Neural progenitor cell (in vitro differentiated cells): ENCODE measurements at regions not wholly inside any gene's neighbourhood (a gene's known extent, or its start where the extent isn't known, plus 50 kb on each side); places are given as distances from the start of the nearest gene placed in this dataset.

Experiments used
- DNase-seq: peaks from one replicate; pipeline ENCODE4 v3.0.0-alpha.2; 2016; ENCODE audit warnings: low spot score
- H2AFZ ChIP-seq: fragments of 200-600 bp; sonication (generic); replicated peaks from 2 replicates; pipeline ENCODE4 v1.6.1; 2016; ENCODE audit warnings: antibody characterized with exemption
- H3F3A ChIP-seq: fragments of 200-600 bp; sonication (generic); 2 replicates; pipeline ENCODE4 v1.6.1; 2016; ENCODE audit warnings: antibody characterized with exemption, low read depth
- H3K27ac ChIP-seq: fragments of 200-600 bp; sonication (generic); 2 replicates; pipeline ENCODE4 v1.5.1; 2016; ENCODE audit warnings: mild to moderate bottlenecking
- H3K27me3 ChIP-seq: fragments of 200-600 bp; sonication (generic); 2 replicates; pipeline ENCODE4 v1.6.1; 2016; ENCODE audit warnings: mild to moderate bottlenecking, moderate library complexity
- H3K36me3 ChIP-seq: fragments of 200-600 bp; sonication (generic); 2 replicates; pipeline ENCODE4 v1.5.1; 2016
- H3K4me1 ChIP-seq: fragments of 200-600 bp; sonication (generic); 2 replicates; pipeline ENCODE4 v1.6.1; 2016; ENCODE audit warnings: mixed run types
- H3K4me2 ChIP-seq: fragments of 200-600 bp; sonication (generic); 2 replicates; pipeline ENCODE4 v1.6.1; 2016
- H3K4me3 ChIP-seq: fragments of 200-600 bp; sonication (generic); 2 replicates; pipeline ENCODE4 v1.5.1; 2016
- H3K79me2 ChIP-seq: fragments of 200-600 bp; sonication (generic); 2 replicates; pipeline ENCODE4 v1.6.1; 2016; ENCODE audit warnings: low read depth
- H3K9ac ChIP-seq: fragments of 200-600 bp; sonication (generic); 2 replicates; pipeline ENCODE4 v1.6.1; 2016
- H3K9me3 ChIP-seq: fragments of 200-600 bp; sonication (generic); 2 replicates; pipeline ENCODE4 v1.5.1; 2016; ENCODE audit warnings: low read depth
- H4K20me1 ChIP-seq: fragments of 200-600 bp; sonication (generic); 2 replicates; pipeline ENCODE4 v1.6.1; 2016; ENCODE audit warnings: low read depth
- H3K27ac Mint-ChIP-seq: 3 replicates; pipeline ENCODE4 v1.8.0; 2021; ENCODE audit warnings: mixed read lengths
- H3K27me3 Mint-ChIP-seq: 2 replicates; pipeline ENCODE4 v1.8.0; 2022; ENCODE audit warnings: low read depth, mild to moderate bottlenecking, inconsistent platforms, moderate library complexity, mixed read lengths; ENCODE audit not compliant: insufficient read depth
- H3K36me3 Mint-ChIP-seq: 3 replicates; pipeline ENCODE4 v1.8.0; 2021; ENCODE audit warnings: mixed read lengths
- H3K4me1 Mint-ChIP-seq: 3 replicates; pipeline ENCODE4 v1.8.0; 2021; ENCODE audit warnings: mixed read lengths
- H3K4me3 Mint-ChIP-seq: 3 replicates; pipeline ENCODE4 v1.8.0; 2021; ENCODE audit warnings: mild to moderate bottlenecking, moderate library complexity, mixed read lengths
- H3K9me3 Mint-ChIP-seq: 3 replicates; pipeline ENCODE4 v1.8.0; 2020; ENCODE audit warnings: mixed read lengths
- EZH2 ChIP-seq: fragments of 200-600 bp; sonication (generic); IDR thresholded peaks from 2 replicates; pipeline ENCODE4 v1.6.1; 2017; ENCODE audit warnings: antibody characterized with exemption, mild to moderate bottlenecking, moderate library complexity
- EZH2phosphoT487 ChIP-seq: fragments of 200-600 bp; sonication (generic); IDR thresholded peaks from 2 replicates; pipeline ENCODE4 v1.6.1; 2017; ENCODE audit warnings: antibody characterized with exemption
- TF ChIP-seq, protein P1 (sequence below): fragments of 200-600 bp; sonication (generic); IDR thresholded peaks from 2 replicates; pipeline ENCODE4 v1.5.1; 2017; ENCODE audit warnings: antibody characterized with exemption, mild to moderate bottlenecking

- no peak overlapping the region for H3K4me3 ChIP-seq
- H3K4me1 ChIP-seq: no peaks in the 10 kb centered on the region
- H3K27ac Mint-ChIP-seq: no peak overlapping the region
- no peaks in the 10 kb centered on the region for H3K4me1 Mint-ChIP-seq
- H3K4me2 ChIP-seq: no peak overlapping the region
- no peak overlapping the region for H3K4me3 Mint-ChIP-seq
- H4K20me1 ChIP-seq: no peaks in the 10 kb centered on the region
- H3K36me3 Mint-ChIP-seq: no peaks in the 10 kb centered on the region
- DNase-seq: no peak
- peaks cover 2% of the 10 kb centered on the region for H3K27me3 Mint-ChIP-seq
- H3F3A ChIP-seq: no peaks in the 10 kb centered on the region
- H3K9me3 ChIP-seq: no peaks in the 10 kb centered on the region
- no peaks in the 10 kb centered on the region for H3K79me2 ChIP-seq
- no peaks in the 10 kb centered on the region for H3K27me3 ChIP-seq
- no peak for TF ChIP-seq EZH2phosphoT487
- TF ChIP-seq, protein P1, sequence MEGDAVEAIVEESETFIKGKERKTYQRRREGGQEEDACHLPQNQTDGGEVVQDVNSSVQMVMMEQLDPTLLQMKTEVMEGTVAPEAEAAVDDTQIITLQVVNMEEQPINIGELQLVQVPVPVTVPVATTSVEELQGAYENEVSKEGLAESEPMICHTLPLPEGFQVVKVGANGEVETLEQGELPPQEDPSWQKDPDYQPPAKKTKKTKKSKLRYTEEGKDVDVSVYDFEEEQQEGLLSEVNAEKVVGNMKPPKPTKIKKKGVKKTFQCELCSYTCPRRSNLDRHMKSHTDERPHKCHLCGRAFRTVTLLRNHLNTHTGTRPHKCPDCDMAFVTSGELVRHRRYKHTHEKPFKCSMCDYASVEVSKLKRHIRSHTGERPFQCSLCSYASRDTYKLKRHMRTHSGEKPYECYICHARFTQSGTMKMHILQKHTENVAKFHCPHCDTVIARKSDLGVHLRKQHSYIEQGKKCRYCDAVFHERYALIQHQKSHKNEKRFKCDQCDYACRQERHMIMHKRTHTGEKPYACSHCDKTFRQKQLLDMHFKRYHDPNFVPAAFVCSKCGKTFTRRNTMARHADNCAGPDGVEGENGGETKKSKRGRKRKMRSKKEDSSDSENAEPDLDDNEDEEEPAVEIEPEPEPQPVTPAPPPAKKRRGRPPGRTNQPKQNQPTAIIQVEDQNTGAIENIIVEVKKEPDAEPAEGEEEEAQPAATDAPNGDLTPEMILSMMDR: no peak
- TF ChIP-seq EZH2: no peak
- no peak overlapping the region for H2AFZ ChIP-seq
- peaks cover 8% of the 10 kb centered on the region for H3K9me3 Mint-ChIP-seq
- H3K9ac ChIP-seq: no peak overlapping the region
- H3K27ac ChIP-seq: no peak overlapping the region
- no peaks in the 10 kb centered on the region for H3K36me3 ChIP-seq
These were observed 134.7 kb upstream of the FMR1 start for GRCh38 chrX:147776988-147777387.

DNA sequence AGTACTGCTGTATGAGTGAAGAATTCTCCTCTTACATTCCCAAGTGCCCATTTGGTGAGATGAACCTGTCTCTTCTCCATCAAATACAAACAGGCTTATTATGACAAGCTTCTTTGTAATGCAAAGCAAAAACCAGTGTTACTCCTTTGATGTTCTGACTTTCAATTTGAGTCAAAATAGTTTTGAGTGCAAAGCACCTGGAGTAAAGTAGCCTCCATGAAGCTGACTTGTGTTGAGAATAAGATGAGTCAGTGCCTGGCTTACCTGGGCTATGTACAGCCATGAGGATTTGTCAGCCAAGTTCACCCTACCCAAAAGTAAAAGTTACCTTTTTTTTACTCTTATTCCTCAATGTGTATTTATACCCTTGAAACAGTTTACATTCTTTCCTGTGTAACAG is 132.5 kb upstream of the FMR1 start:
- DNase-seq: no peak
- Mint-ChIP-seq H3K9me3 (peaks cover 7% of the 10 kb centered on the region), H3K4me3 (no peak overlapping the region), H3K36me3 (no peaks in the 10 kb centered on the region), H3K27me3 (peaks cover 2% of the 10 kb centered on the region), H3K27ac (no peak overlapping the region), H3K4me1 (no peaks in the 10 kb centered on the region)
- H4K20me1 ChIP-seq: no peaks in the 10 kb centered on the region
- no peak overlapping the region for H3K4me2 ChIP-seq
- TF ChIP-seq, protein P1: no peak
- TF ChIP-seq EZH2phosphoT487 (no peak), EZH2 (no peak)
- no peak overlapping the region for H3K9ac ChIP-seq
- H3K79me2 ChIP-seq: no peaks in the 10 kb centered on the region
- no peaks in the 10 kb centered on the region for H3K27me3 ChIP-seq
- H3K27ac ChIP-seq: no peak overlapping the region
- no peaks in the 10 kb centered on the region for H3K36me3 ChIP-seq
- H3K4me1 ChIP-seq: no peaks in the 10 kb centered on the region
- H3F3A ChIP-seq: no peaks in the 10 kb centered on the region
- no peak overlapping the region for H2AFZ ChIP-seq
- H3K4me3 ChIP-seq: no peak overlapping the region
- no peaks in the 10 kb centered on the region for H3K9me3 ChIP-seq

DNA sequence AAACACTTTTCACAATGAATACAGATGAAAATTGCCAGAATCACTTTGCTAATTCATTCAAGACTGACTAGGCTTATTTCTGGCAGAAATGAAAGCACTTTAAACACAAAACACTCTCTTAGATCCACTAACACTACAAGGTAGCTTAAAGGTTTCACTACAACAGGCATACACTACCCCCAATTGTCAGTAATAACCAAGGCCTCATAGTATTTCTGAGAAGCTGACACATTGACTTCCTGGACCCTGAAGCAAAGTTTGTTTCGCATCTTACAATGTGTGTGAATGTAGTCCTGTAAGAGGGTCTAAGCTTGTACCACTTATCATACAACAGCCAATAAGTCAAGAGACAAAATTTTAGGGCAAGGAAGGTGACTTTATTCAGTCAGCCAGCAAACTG is 129.9 kb upstream of the FMR1 start:
- H3K9ac ChIP-seq: no peak overlapping the region
- no peak overlapping the region for H3K4me2 ChIP-seq
- peaks cover 4% of the 10 kb centered on the region for H3K9me3 Mint-ChIP-seq
- H3K36me3 ChIP-seq: no peaks in the 10 kb centered on the region
- TF ChIP-seq EZH2phosphoT487 (no peak), EZH2 (no peak)
- TF ChIP-seq, protein P1: no peak
- H3K4me1 ChIP-seq: no peaks in the 10 kb centered on the region
- H3F3A ChIP-seq: no peaks in the 10 kb centered on the region
- H3K27ac ChIP-seq: no peak overlapping the region
- no peak overlapping the region for H3K4me3 ChIP-seq
- H3K27ac Mint-ChIP-seq: no peak overlapping the region
- H4K20me1 ChIP-seq: no peaks in the 10 kb centered on the region
- H3K4me3 Mint-ChIP-seq: no peak overlapping the region
- H3K36me3 Mint-ChIP-seq: no peaks in the 10 kb centered on the region
- H2AFZ ChIP-seq: no peak overlapping the region
- H3K79me2 ChIP-seq: no peaks in the 10 kb centered on the region
- no peak for DNase-seq
- H3K9me3 ChIP-seq: no peaks in the 10 kb centered on the region
- peaks cover 2% of the 10 kb centered on the region for H3K27me3 Mint-ChIP-seq
- H3K4me1 Mint-ChIP-seq: no peaks in the 10 kb centered on the region
- H3K27me3 ChIP-seq: no peaks in the 10 kb centered on the region
